ENCODE measurements at regions not wholly inside any gene's neighbourhood (a gene's known extent, or its start where the extent isn't known, plus 50 kb on each side); places are given as distances from the start of the nearest gene placed in this dataset.
"Not testable (repeated sequence)": the region's sequence is repeated elsewhere in the genome, so short reads cannot be mapped to it uniquely, and the experiment has no call there.

- not testable (repeated sequence) for H3K36me3 ChIP-seq, H3K27me3 ChIP-seq, H3K4me3 ChIP-seq, DNase-seq, H3K9me3 ChIP-seq
Observed at GRCh38 chrY:26359869-26360268, 738.0 kb downstream of the CDY1 start.

GRCh38 chrY:26360472-26360871, 738.6 kb downstream of the CDY1 start:
- not testable (repeated sequence) for H3K36me3 ChIP-seq, H3K27me3 ChIP-seq, H3K9me3 ChIP-seq, DNase-seq, H3K4me3 ChIP-seq

GRCh38 chrY:26363442-26363841, 741.5 kb downstream of the CDY1 start:
- not testable (repeated sequence) for H3K4me3 ChIP-seq, DNase-seq, H3K9me3 ChIP-seq, H3K27me3 ChIP-seq, H3K36me3 ChIP-seq

GRCh38 chrY:26366091-26366490, 744.2 kb downstream of the CDY1 start:
- not testable (repeated sequence) for H3K27me3 ChIP-seq, DNase-seq, H3K36me3 ChIP-seq, H3K9me3 ChIP-seq, H3K4me3 ChIP-seq

GRCh38 chrY:26372480-26372879, 750.6 kb downstream of the CDY1 start:
- DNase-seq, H3K36me3 ChIP-seq, H3K27me3 ChIP-seq, H3K4me3 ChIP-seq, H3K9me3 ChIP-seq: not testable (repeated sequence)

GRCh38 chrY:26408671-26409328, 786.9 kb downstream of the CDY1 start:
- DNase-seq, result no peak

GRCh38 chrY:26409329-26409712, 787.4 kb downstream of the CDY1 start:
- Histone ChIP-seq H3K4me3 (no peak overlapping the region), H3K27me3 (no peaks in the 10 kb centered on the region), H3K9me3 (no peaks in the 10 kb centered on the region), H3K36me3 (no peaks in the 10 kb centered on the region)
- no peak for DNase-seq

More at GRCh38 chrY:26408671-26409328, 786.9 kb downstream of the CDY1 start:
- no peaks in the 10 kb centered on the region for H3K27me3 ChIP-seq
- H3K36me3 ChIP-seq, result no peaks in the 10 kb centered on the region
- H3K4me3 ChIP-seq, result no peak overlapping the region
- no peaks in the 10 kb centered on the region for H3K9me3 ChIP-seq

All from MG63 (cell line).